ENCODE measurements at regions not wholly inside any gene's neighbourhood (a gene's known extent, or its start where the extent isn't known, plus 50 kb on each side); places are given as distances from the start of the nearest gene placed in this dataset.
A peak's percentile ranks its signal among the peaks of the same experiment; 100 is the strongest.

- no TSS peak for BruUV-seq (replicated peaks)
- Histone ChIP-seq H3K79me2 (ENCODE audit: insufficient read depth, low read length) (no peaks in the 10 kb centered on the region), H3K27me3 (ENCODE audit: control insufficient read depth in 1 of 2, insufficient read depth in 2 of 2, low read length in 2 of 2) (no peaks in the 10 kb centered on the region; a peak in 1 of 5 replicates), H4K20me1 (ENCODE audit: insufficient read depth, low read length) (no peaks in the 10 kb centered on the region), H3K36me3 (replicated peaks in 1 of 2; ENCODE audit: control insufficient read depth in 1 of 2, insufficient read depth in 2 of 2, low read length in 2 of 2) (no peaks in the 10 kb centered on the region), H3K4me1 (ENCODE audit: insufficient read depth, low read length) (no peaks in the 10 kb centered on the region), H3K4me3 (replicated peaks in 1 of 3; ENCODE audit: insufficient read depth in 1 of 3, low read depth in 2 of 3, low read length in 3 of 3) (no peak overlapping the region), H3K27ac (ENCODE audit: extremely low read length, insufficient read depth, low read length) (no peak overlapping the region), H3K9ac (ENCODE audit: insufficient read depth, low read depth, low read length) (no peak overlapping the region), H2AFZ (ENCODE audit: low read length) (no peak overlapping the region), H3K9me3 (ENCODE audit: low read length) (no peaks in the 10 kb centered on the region), H3K4me2 (ENCODE audit: low read depth, low read length) (no peak overlapping the region)
- TF ChIP-seq BCLAF1 (IDR thresholded peaks at IDR 0.05) = no peak
- no peak for TF ChIP-seq ATF2 (CRISPR knock-in tag; IDR thresholded peaks at IDR 0.05)
- no peak for TF ChIP-seq ATF4 (CRISPR knock-in tag; IDR thresholded peaks at IDR 0.05)
- TF ChIP-seq SETDB1 (CRISPR knock-in tag; IDR thresholded peaks at IDR 0.05; ENCODE audit: borderline replicate concordance) = no peak
- no peak for TF ChIP-seq ZNF207 (IDR thresholded peaks at IDR 0.05; ENCODE audit: borderline replicate concordance)
- TF ChIP-seq PCBP2 (optimal IDR thresholded peaks at IDR 0.05; ENCODE audit: low read depth, low read length, poor library complexity, severe bottlenecking) = no peak
- no peak for TF ChIP-seq ATF6 (CRISPR knock-in tag; conservative IDR thresholded peaks at IDR 0.05)
- TF ChIP-seq CTCF (CRISPR knock-in tag; IDR thresholded peaks at IDR 0.05) = no peak
- CTCF ChIA-PET (ENCODE audit: low intra/inter-chr PET ratio, low total read pairs) = no interaction called here
- intact Hi-C loops (cut with micrococcal nuclease; ENCODE audit: unreplicated experiment) (no loop called here), in situ Hi-C loops (cut with HindIII; ENCODE audit: extremely low pct_ligation_motif_present, low pct_unique_long_range_greater_than_20kb) (no loop called here)
- FAIRE-seq (no peak), ATAC-seq (no peak), DNase-seq (ENCODE audit: low spot score) (peak; percentile 4)
- POLR2A ChIA-PET = no interaction called here
- WGBS (ENCODE audit: low lambda C conversion rate) = 16% methylated on average over 6 of the region's 6 CpGs
Observed at GRCh38 chr9:81389569-81389993, 299.8 kb downstream of the TLE1 start.
